H1 (cell line): ENCODE measurements at regions not wholly inside any gene's neighbourhood (a gene's known extent, or its start where the extent isn't known, plus 50 kb on each side); places are given as distances from the start of the nearest gene placed in this dataset.

Experiments
- CTCF ChIA-PET: fragments of 300-600 bp; sonication (Branson Sonifier 250); formaldehyde crosslinking; loops from one replicate; lab custom pipeline; 2021; ENCODE audit not compliant: partially characterized antibody; lab: Charles Lee
- POLR2A ChIA-PET: fragments of 300-600 bp; sonication (Branson Sonifier 250); formaldehyde crosslinking; loops from one replicate; lab custom pipeline; 2021; ENCODE audit warnings: inconsistent platforms; ENCODE audit not compliant: partially characterized antibody; lab: Charles Lee
- DNase-seq, 2 experiments: peaks; one replicate each; pipeline versions ENCODE4 v3.0.0 to v3.0.0-alpha.2; 2010 to 2022; ENCODE audit warnings: low spot score in 2 of 2, low read depth in 1 of 2, mixed read lengths in 1 of 2
- FAIRE-seq: peaks from 2 replicates; lab custom pipeline; 2011; peaks lifted over from hg19 to GRCh38; lab: Jason Lieb, UNC
- H2AFZ ChIP-seq: 2 replicates; pipeline ENCODE4 v1.8.1; 2012; ENCODE audit warnings: low read length, inconsistent platforms
- H2AK5ac ChIP-seq: 2 replicates; pipeline ENCODE4 v1.6.1; 2013; ENCODE audit warnings: low read depth, low read length
- H2BK120ac ChIP-seq: replicated peaks from 2 replicates; pipeline ENCODE3; 2013; ENCODE audit warnings: low read depth, low read length, inconsistent platforms
- H2BK12ac ChIP-seq: 2 replicates; pipeline ENCODE4 v1.6.1; 2013; ENCODE audit warnings: low read depth, low read length
- H2BK15ac ChIP-seq: 2 replicates; pipeline ENCODE4 v1.6.1; 2013; ENCODE audit warnings: low read length
- H2BK20ac ChIP-seq: 2 replicates; pipeline ENCODE4 v1.6.1; 2013; ENCODE audit warnings: low read length
- H2BK5ac ChIP-seq: 2 replicates; pipeline ENCODE4 v1.6.1; 2013; ENCODE audit warnings: low read depth, low read length
- H3K14ac ChIP-seq: 2 replicates; pipeline ENCODE4 v1.6.1; 2013; ENCODE audit warnings: inconsistent platforms; ENCODE audit not compliant: insufficient read length
- H3K18ac ChIP-seq: 2 replicates; pipeline ENCODE4 v1.6.1; 2013; ENCODE audit warnings: low read length; ENCODE audit errors: extremely low read depth
- H3K23ac ChIP-seq: 2 replicates; pipeline ENCODE4 v1.6.1; 2013; ENCODE audit warnings: inconsistent platforms; ENCODE audit not compliant: insufficient read length
- H3K23me2 ChIP-seq: 2 replicates; pipeline ENCODE4 v1.6.1; 2013; ENCODE audit warnings: low read depth, low read length
- H3K27ac ChIP-seq: 2 replicates; pipeline ENCODE4 v1.6.1; 2011; ENCODE audit warnings: low read depth, low read length, inconsistent platforms
- H3K27me3 ChIP-seq, 4 experiments: replicated peaks in 1 of 4; 1 replicate in 1 of 4; 2 replicates in 3 of 4; pipeline versions ENCODE4 v1.6.1 to v1.8.1; 2011 to 2013; ENCODE audit warnings: low read length in 3 of 4, mild to moderate bottlenecking in 3 of 4, inconsistent platforms in 2 of 4, mixed read lengths in 2 of 4, moderate library complexity in 1 of 4; ENCODE audit not compliant: control insufficient read depth in 3 of 4, insufficient read depth in 3 of 4; ENCODE audit errors: extremely low read depth in 1 of 4
- H3K36me3 ChIP-seq, 4 experiments: 2 replicates each; pipeline versions ENCODE4 v1.6.1 to v1.8.1; 2011 to 2013; ENCODE audit warnings: mild to moderate bottlenecking in 4 of 4, low read length in 3 of 4, moderate library complexity in 2 of 4, control low read depth in 1 of 4, inconsistent platforms in 1 of 4; ENCODE audit not compliant: insufficient read depth in 4 of 4, control insufficient read depth in 2 of 4
- H3K4ac ChIP-seq: replicated peaks from 2 replicates; pipeline ENCODE3; 2013; ENCODE audit warnings: low read length, low read depth, mixed read lengths, inconsistent platforms; ENCODE audit not compliant: insufficient read length
- H3K4me1 ChIP-seq, 4 experiments: replicated peaks in 1 of 4; 1 replicate in 1 of 4; 2 replicates in 3 of 4; pipeline versions ENCODE4 v1.6.1 to v1.8.1; 2011 to 2013; ENCODE audit warnings: low read length in 3 of 4, inconsistent platforms in 2 of 4, mixed read lengths in 1 of 4; ENCODE audit not compliant: insufficient read depth in 4 of 4, control insufficient read depth in 3 of 4
- H3K4me2 ChIP-seq, 2 experiments: 2 replicates each; pipeline versions ENCODE4 v1.6.1 to v1.8.1; 2011 to 2013; ENCODE audit warnings: low read depth in 2 of 2, low read length in 2 of 2, control low read depth in 1 of 2, inconsistent platforms in 1 of 2, mild to moderate bottlenecking in 1 of 2; ENCODE audit not compliant: insufficient read depth in 1 of 2
- H3K4me3 ChIP-seq, 4 experiments: fragments of 200-600, 300-600 bp in 1 of 4; sonication (generic), shearing (Covaris generic), sonication (Bioruptor Twin) in 1 of 4; 2 replicates each; pipeline versions ENCODE4 v1.5.1 to v1.8.1; 2011 to 2016; ENCODE audit warnings: low read length in 4 of 4, low read depth in 3 of 4, control low read depth in 2 of 4, inconsistent platforms in 2 of 4, mild to moderate bottlenecking in 2 of 4, mixed read lengths in 1 of 4, moderate library complexity in 1 of 4; ENCODE audit not compliant: insufficient read depth in 2 of 4; ENCODE audit errors: extremely low read depth in 1 of 4
- H3K56ac ChIP-seq: replicated peaks from 2 replicates; pipeline ENCODE3; 2013; ENCODE audit warnings: low read depth, mild to moderate bottlenecking, mixed read lengths, low read length, inconsistent platforms; ENCODE audit not compliant: insufficient read length
- H3K79me1 ChIP-seq: 2 replicates; pipeline ENCODE4 v1.6.1; 2013; ENCODE audit warnings: low read depth, low read length, control low read depth
- H3K79me2 ChIP-seq, 2 experiments: 2 replicates each; pipeline versions ENCODE4 v1.6.1 to v1.8.1; 2012 to 2013; ENCODE audit warnings: low read length in 2 of 2, mild to moderate bottlenecking in 2 of 2, inconsistent platforms in 1 of 2; ENCODE audit not compliant: insufficient read depth in 2 of 2, control insufficient read depth in 1 of 2
- H3K9ac ChIP-seq, 4 experiments: replicated peaks in 1 of 4; 1 replicate in 1 of 4; 2 replicates in 3 of 4; pipeline versions ENCODE4 v1.6.1 to v1.8.1; 2011 to 2013; ENCODE audit warnings: low read depth in 3 of 4, low read length in 3 of 4, control low read depth in 2 of 4, mild to moderate bottlenecking in 2 of 4, moderate library complexity in 2 of 4, inconsistent platforms in 1 of 4; ENCODE audit errors: extremely low read depth in 1 of 4
- H3K9me3 ChIP-seq, 2 experiments: 2 replicates each; pipeline versions ENCODE4 v1.6.1 to v1.8.1; 2012 to 2013; ENCODE audit warnings: mild to moderate bottlenecking in 2 of 2, moderate library complexity in 2 of 2, control low read depth in 1 of 2, inconsistent platforms in 1 of 2, low read depth in 1 of 2, low read length in 1 of 2, mixed read lengths in 1 of 2; ENCODE audit not compliant: insufficient read depth in 2 of 2
- H4K20me1 ChIP-seq, 2 experiments: replicated peaks in 1 of 2; 2 replicates each; pipeline versions ENCODE3 to v1.8.1; 2011 to 2013; ENCODE audit warnings: inconsistent platforms in 2 of 2, low read length in 2 of 2, mild to moderate bottlenecking in 1 of 2; ENCODE audit not compliant: insufficient read depth in 2 of 2, control insufficient read depth in 1 of 2
- H4K5ac ChIP-seq: 2 replicates; pipeline ENCODE4 v1.6.1; 2013; ENCODE audit warnings: low read length, low read depth, mixed read lengths, inconsistent platforms; ENCODE audit not compliant: insufficient read length
- H4K8ac ChIP-seq: 2 replicates; pipeline ENCODE4 v1.8.0; 2013; ENCODE audit warnings: mild to moderate bottlenecking, moderate library complexity, low read length, inconsistent platforms; ENCODE audit not compliant: insufficient read depth; ENCODE audit errors: extremely low read depth
- H4K91ac ChIP-seq: replicated peaks from 2 replicates; pipeline ENCODE3; 2013; ENCODE audit warnings: low read length, mixed read lengths, inconsistent platforms; ENCODE audit not compliant: insufficient read length
- CBX8 ChIP-seq: fragments of 300-800, 300-1000 bp; sonication (generic); IDR thresholded peaks from 2 replicates; pipeline ENCODE4 v1.7.1; 2016; ENCODE audit warnings: low read depth, low read length, borderline replicate concordance
- CEBPB ChIP-seq: IDR thresholded peaks from 2 replicates; pipeline ENCODE4 v1.6.1; 2012; ENCODE audit warnings: low read depth, low read length
- HDAC2 ChIP-seq, 2 experiments: fragments of 300-600 bp in 1 of 2; sonication (generic) in 1 of 2; IDR thresholded peaks; 2 replicates each; pipeline ENCODE4 v1.6.1; 2011 to 2012; ENCODE audit warnings: low read depth in 2 of 2, low read length in 2 of 2, mild to moderate bottlenecking in 2 of 2, moderate library complexity in 2 of 2, borderline replicate concordance in 1 of 2, inconsistent platforms in 1 of 2
- HDAC6 ChIP-seq: IDR thresholded peaks from one replicate; pipeline ENCODE4 v1.7.1; 2012; ENCODE audit warnings: low read depth, mild to moderate bottlenecking, inconsistent platforms, low read length, moderate library complexity
- KDM4A ChIP-seq: IDR thresholded peaks from one replicate; pipeline ENCODE4 v1.7.1; 2012; ENCODE audit warnings: low read depth, mild to moderate bottlenecking, moderate library complexity, low read length, inconsistent platforms; ENCODE audit not compliant: severe bottlenecking
- MAFK ChIP-seq: IDR thresholded peaks from 2 replicates; pipeline ENCODE4 v1.6.1; 2012; ENCODE audit warnings: low read depth, mild to moderate bottlenecking, improper control_type of control experiment, low read length
- NANOG ChIP-seq: IDR thresholded peaks from 2 replicates; pipeline ENCODE4 v1.6.1; 2011; ENCODE audit warnings: low read length, low read depth, mild to moderate bottlenecking, inconsistent platforms; ENCODE audit not compliant: insufficient read depth, poor library complexity, severe bottlenecking
- RFX5 ChIP-seq: IDR thresholded peaks from 2 replicates; pipeline ENCODE4 v1.6.1; 2011; ENCODE audit warnings: low read depth, low read length, improper control_type of control experiment, borderline replicate concordance
- SIN3A ChIP-seq, 2 experiments: IDR thresholded peaks in 1 of 2; conservative IDR thresholded peaks in 1 of 2; 2 replicates each; pipeline ENCODE4 v1.6.1; 2011 to 2012; ENCODE audit warnings: low read length in 2 of 2, improper control_type of control experiment in 1 of 2, low read depth in 1 of 2, mild to moderate bottlenecking in 1 of 2
- SIRT6 ChIP-seq: IDR thresholded peaks from one replicate; pipeline ENCODE4 v1.7.1; 2012; ENCODE audit warnings: low read length, inconsistent platforms
- TAF7 ChIP-seq: optimal IDR thresholded peaks from 2 replicates; pipeline ENCODE3; 2011; ENCODE audit warnings: low read depth, mild to moderate bottlenecking, inconsistent platforms, low read length, moderate library complexity, borderline replicate concordance
- TBP ChIP-seq: IDR thresholded peaks from 2 replicates; pipeline ENCODE4 v1.6.1; 2011; ENCODE audit warnings: low read depth, low read length, improper control_type of control experiment
- TEAD4 ChIP-seq: IDR thresholded peaks from 2 replicates; pipeline ENCODE4 v1.6.1; 2012; ENCODE audit warnings: low read depth, low read length, inconsistent platforms, mixed read lengths
- WGBS, 2 experiments: shearing (Covaris generic) in 1 of 2; methylation state at CpG; one replicate each; pipeline versions ENCODE4 v1.1.6 to v1.1.7; 2013 to 2015; ENCODE audit warnings: low lambda C conversion rate in 2 of 2, mixed read lengths in 2 of 2, inconsistent platforms in 1 of 2, low coverage in 1 of 2, missing lambda C conversion rate in 1 of 2; ENCODE audit not compliant: insufficient replicate concordance in 2 of 2, insufficient coverage in 1 of 2, insufficient read length in 1 of 2; ENCODE audit errors: extremely low coverage in 1 of 2, missing lambda C conversion rate in 1 of 2; 5-methylcytosine and 5-hydroxymethylcytosine counted together
- TF ChIP-seq, protein P1 (sequence below): IDR thresholded peaks from 2 replicates; pipeline ENCODE4 v1.6.1; 2011; ENCODE audit warnings: low read depth, mild to moderate bottlenecking, low read length; ENCODE audit not compliant: insufficient read depth

DNA sequence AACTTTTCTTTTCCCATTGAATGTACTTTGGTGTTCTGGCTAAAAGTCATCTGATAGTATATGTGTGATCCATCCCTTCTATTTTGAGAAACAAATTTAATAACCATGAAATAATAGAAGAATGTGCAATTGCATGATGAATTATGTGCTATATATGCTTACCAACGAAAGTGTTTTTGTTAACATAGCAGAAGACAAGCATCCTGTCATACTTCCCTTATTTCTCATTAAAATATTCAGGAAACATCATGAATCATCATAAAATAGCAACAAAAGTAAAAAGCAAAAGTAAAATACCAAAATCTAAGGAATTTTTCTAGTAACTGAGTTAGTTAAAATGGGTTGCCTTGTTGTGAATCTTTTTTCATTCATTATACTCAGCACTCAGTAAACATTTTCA is 409.0 kb upstream of the PDE3A start:
- no peak overlapping the region for H4K5ac ChIP-seq
- no peak overlapping the region for H3K18ac ChIP-seq
- no peaks in the 10 kb centered on the region for H3K9me3 ChIP-seq
- no peaks in the 10 kb centered on the region for H3K23me2 ChIP-seq
- no peak overlapping the region for H2AK5ac ChIP-seq
- no peaks in the 10 kb centered on the region for H3K27me3 ChIP-seq
- no peaks in the 10 kb centered on the region for H3K79me1 ChIP-seq
- ChIA-PET POLR2A (no interaction called here), CTCF (no interaction called here)
- H3K27ac ChIP-seq, result no peak overlapping the region
- H2BK5ac ChIP-seq, result no peak overlapping the region
- H3K36me3 ChIP-seq, result no peaks in the 10 kb centered on the region
- no peak overlapping the region for H2BK20ac ChIP-seq
- H3K56ac ChIP-seq, result no peak overlapping the region
- 69% methylated on average over 1 of the region's 1 CpG; no CpG with 5 or more reads in 1 of the 2 experiments for WGBS, 2 experiments
- no peak overlapping the region for H2BK12ac ChIP-seq
- H3K4me2 ChIP-seq, result no peak overlapping the region
- H3K9ac ChIP-seq, result no peak overlapping the region
- H4K20me1 ChIP-seq, result no peaks in the 10 kb centered on the region
- no peaks in the 10 kb centered on the region for H3K79me2 ChIP-seq
- no peak overlapping the region for H4K91ac ChIP-seq
- H3K14ac ChIP-seq, result no peak overlapping the region
- no peaks in the 10 kb centered on the region for H3K4me1 ChIP-seq
- DNase-seq (no peak), FAIRE-seq (no peak)
- H3K4me3 ChIP-seq, result no peak overlapping the region
- H2BK15ac ChIP-seq, result no peak overlapping the region
- no peak overlapping the region for H3K23ac ChIP-seq
- no peak for TF ChIP-seq TBP
- TF ChIP-seq MAFK, result no peak
- no peak for TF ChIP-seq TAF7
- no peak for TF ChIP-seq SIRT6
- TF ChIP-seq CEBPB, result no peak
- TF ChIP-seq SIN3A (conservative IDR thresholded peaks at IDR 0.05 in 1 of 2, IDR thresholded peaks at IDR 0.05 in 1 of 2; ENCODE audit: low read depth in 1 of 2, low read length in 2 of 2), result no peak
- no peak for TF ChIP-seq RFX5
- TF ChIP-seq KDM4A, result no peak
- TF ChIP-seq CBX8, result no peak
- no peak for TF ChIP-seq NANOG
- TF ChIP-seq, protein P1, sequence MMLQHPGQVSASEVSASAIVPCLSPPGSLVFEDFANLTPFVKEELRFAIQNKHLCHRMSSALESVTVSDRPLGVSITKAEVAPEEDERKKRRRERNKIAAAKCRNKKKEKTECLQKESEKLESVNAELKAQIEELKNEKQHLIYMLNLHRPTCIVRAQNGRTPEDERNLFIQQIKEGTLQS, result no peak
- no peak for TF ChIP-seq HDAC2 (IDR thresholded peaks at IDR 0.05; ENCODE audit: borderline replicate concordance in 1 of 2, low read depth in 2 of 2, low read length in 2 of 2)
- TF ChIP-seq HDAC6, result no peak
- TF ChIP-seq TEAD4, result no peak
- no peak overlapping the region for H3K4ac ChIP-seq
- H2AFZ ChIP-seq, result no peak overlapping the region
- no peak overlapping the region for H2BK120ac ChIP-seq
- H4K8ac ChIP-seq, result no peak overlapping the region
